SK-N-SH treated with all-trans-retinoic acid at 6 μM for 48 hours (cell line): ENCODE measurements at regions not wholly inside any gene's neighbourhood (a gene's known extent, or its start where the extent isn't known, plus 50 kb on each side); places are given as distances from the start of the nearest gene placed in this dataset.

Experiments
- ATAC-seq: fragments of 200-7000 bp; cut with Tn5 transposase; 3 replicates; pipeline ENCODE4 v1.9.1; 2020; ENCODE audit warnings: mild to moderate bottlenecking, moderate library complexity
- ARNTL ChIP-seq: fragments of 450-650 bp; formaldehyde crosslinking; IDR thresholded peaks from 2 replicates; pipeline ENCODE4 v1.5.0; 2020; ENCODE audit warnings: low read depth, mild to moderate bottlenecking, moderate library complexity, borderline replicate concordance
- BACH2 ChIP-seq: fragments of 250-450 bp; sonication (Bioruptor Pico); IDR thresholded peaks from 2 replicates; pipeline ENCODE4 v1.9.0; 2021; ENCODE audit warnings: mild to moderate bottlenecking, borderline replicate concordance
- CREB5 ChIP-seq: fragments of 250-450 bp; sonication (Bioruptor Pico); IDR thresholded peaks from 2 replicates; pipeline ENCODE4 v1.5.1; 2020; ENCODE audit warnings: low read depth, mild to moderate bottlenecking, moderate library complexity
- CSDC2 ChIP-seq: fragments of 250-450 bp; sonication (Bioruptor Pico); IDR thresholded peaks from 2 replicates; pipeline ENCODE4 v1.5.0; 2020; ENCODE audit warnings: mild to moderate bottlenecking, moderate library complexity
- CSRNP3 ChIP-seq: fragments of 250-450 bp; sonication (Bioruptor Pico); IDR thresholded peaks from 2 replicates; pipeline ENCODE4 v1.5.1; 2021; ENCODE audit warnings: mild to moderate bottlenecking, moderate library complexity
- ESRRG ChIP-seq: fragments of 250-450 bp; sonication (Bioruptor Pico); IDR thresholded peaks from 2 replicates; pipeline ENCODE4 v1.6.1; 2021; ENCODE audit warnings: mild to moderate bottlenecking
- GLIS3 ChIP-seq: fragments of 250-450 bp; sonication (Bioruptor Pico); IDR thresholded peaks from 2 replicates; pipeline ENCODE4 v1.5.0; 2020; ENCODE audit warnings: mild to moderate bottlenecking, moderate library complexity
- ISL1 ChIP-seq: fragments of 250-450 bp; sonication (Bioruptor Pico); IDR thresholded peaks from 2 replicates; pipeline ENCODE4 v2.1.2; 2022; ENCODE audit warnings: mild to moderate bottlenecking, moderate library complexity
- OSR1 ChIP-seq: fragments of 250-450 bp; sonication (Bioruptor Pico); IDR thresholded peaks from 2 replicates; pipeline ENCODE4 v1.8.0; 2022; ENCODE audit warnings: moderate library complexity, mild to moderate bottlenecking, inconsistent platforms
- POU6F1 ChIP-seq: fragments of 250-450 bp; sonication (Bioruptor Pico); IDR thresholded peaks from 2 replicates; pipeline ENCODE4 v1.8.0; 2021; ENCODE audit warnings: low read depth, mild to moderate bottlenecking, moderate library complexity, borderline replicate concordance
- PPARA ChIP-seq: fragments of 250-450 bp; sonication (Bioruptor Pico); IDR thresholded peaks from 2 replicates; pipeline ENCODE4 v1.5.0; 2020; ENCODE audit warnings: mild to moderate bottlenecking, borderline replicate concordance
- RARB ChIP-seq: fragments of 250-450 bp; sonication (Bioruptor Pico); IDR thresholded peaks from 2 replicates; pipeline ENCODE4 v1.8.0; 2021; ENCODE audit warnings: mild to moderate bottlenecking, moderate library complexity
- SNAI2 ChIP-seq: fragments of 250-450 bp; sonication (Bioruptor Pico); IDR thresholded peaks from 2 replicates; pipeline ENCODE4 v1.5.0; 2020; ENCODE audit warnings: mild to moderate bottlenecking, moderate library complexity
- TCF4 ChIP-seq: fragments of 250-450 bp; sonication (Bioruptor Pico); IDR thresholded peaks from 2 replicates; pipeline ENCODE4 v1.8.0; 2021; ENCODE audit warnings: mild to moderate bottlenecking, moderate library complexity, borderline replicate concordance
- TOX ChIP-seq: fragments of 250-450 bp; sonication (Bioruptor Pico); IDR thresholded peaks from 2 replicates; pipeline ENCODE4 v1.8.0; 2021; ENCODE audit warnings: mild to moderate bottlenecking, moderate library complexity, borderline replicate concordance
- TSHZ2 ChIP-seq: fragments of 250-450 bp; sonication (Bioruptor Pico); IDR thresholded peaks from 2 replicates; pipeline ENCODE4 v1.5.0; 2020; ENCODE audit warnings: mild to moderate bottlenecking, moderate library complexity
- ZC3H10 ChIP-seq: fragments of 250-450 bp; sonication (Bioruptor Pico); IDR thresholded peaks from 2 replicates; pipeline ENCODE4 v1.5.1; 2021; ENCODE audit warnings: mild to moderate bottlenecking, moderate library complexity
- ZFP3 ChIP-seq: fragments of 250-450 bp; sonication (Bioruptor Pico); IDR thresholded peaks from 2 replicates; pipeline ENCODE4 v1.5.0; 2020; ENCODE audit warnings: mild to moderate bottlenecking, moderate library complexity
- ZFP30 ChIP-seq: fragments of 450-650 bp; formaldehyde crosslinking; IDR thresholded peaks from 2 replicates; pipeline ENCODE4 v1.5.0; 2022; ENCODE audit warnings: mild to moderate bottlenecking, moderate library complexity
- ZNF565 ChIP-seq: fragments of 450-650 bp; formaldehyde crosslinking; conservative IDR thresholded peaks from 2 replicates; pipeline ENCODE4 v1.5.0; 2020; ENCODE audit warnings: low read depth, mild to moderate bottlenecking, moderate library complexity
- ZNF70 ChIP-seq: fragments of 450-650 bp; formaldehyde crosslinking; IDR thresholded peaks from 2 replicates; pipeline ENCODE4 v1.5.0; 2020; ENCODE audit warnings: mild to moderate bottlenecking, moderate library complexity
- ZNF8 ChIP-seq: fragments of 450-650 bp; formaldehyde crosslinking; IDR thresholded peaks from 2 replicates; pipeline ENCODE4 v1.5.0; 2020; ENCODE audit warnings: mild to moderate bottlenecking, moderate library complexity
- TF ChIP-seq, protein P1 (sequence below): fragments of 250-450 bp; sonication (Bioruptor Pico); IDR thresholded peaks from 2 replicates; pipeline ENCODE4 v1.8.0; 2020; ENCODE audit warnings: mild to moderate bottlenecking, moderate library complexity, borderline replicate concordance

DNA sequence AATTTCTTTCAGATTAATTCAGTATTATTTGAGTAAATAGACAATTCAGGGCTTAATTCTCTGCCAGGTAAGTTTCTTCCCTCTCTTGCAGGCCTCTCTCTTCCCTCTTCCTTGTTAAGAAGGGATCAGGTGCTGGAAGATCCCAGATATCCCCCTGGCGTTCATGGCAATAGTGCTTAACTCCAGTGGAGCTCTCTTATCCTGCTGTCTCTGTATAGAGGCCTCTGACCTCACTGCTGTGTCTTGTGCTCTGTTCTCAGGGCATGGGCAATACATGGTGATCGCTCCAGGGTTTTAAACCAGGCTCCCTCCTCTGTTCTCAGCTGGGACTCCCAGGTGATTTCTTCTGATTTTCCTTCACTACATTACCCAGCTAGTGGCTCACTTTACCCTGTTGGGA lies 226.8 kb downstream of the MC4R start:
- TF ChIP-seq TCF4 (CRISPR knock-in tag) (no peak), ZNF565 (no peak), CREB5 (CRISPR knock-in tag) (no peak), ZFP30 (no peak), TOX (CRISPR knock-in tag) (no peak), BACH2 (CRISPR knock-in tag) (no peak), TSHZ2 (CRISPR knock-in tag) (no peak), ISL1 (CRISPR knock-in tag) (no peak), ZNF70 (no peak), ARNTL (no peak), PPARA (CRISPR knock-in tag) (no peak), OSR1 (CRISPR knock-in tag) (no peak), ZFP3 (no peak), CSDC2 (CRISPR knock-in tag) (no peak), ZC3H10 (no peak), GLIS3 (CRISPR knock-in tag) (no peak), CSRNP3 (CRISPR knock-in tag) (no peak), ESRRG (CRISPR knock-in tag) (no peak), ZNF8 (no peak)
- TF ChIP-seq, protein P1, sequence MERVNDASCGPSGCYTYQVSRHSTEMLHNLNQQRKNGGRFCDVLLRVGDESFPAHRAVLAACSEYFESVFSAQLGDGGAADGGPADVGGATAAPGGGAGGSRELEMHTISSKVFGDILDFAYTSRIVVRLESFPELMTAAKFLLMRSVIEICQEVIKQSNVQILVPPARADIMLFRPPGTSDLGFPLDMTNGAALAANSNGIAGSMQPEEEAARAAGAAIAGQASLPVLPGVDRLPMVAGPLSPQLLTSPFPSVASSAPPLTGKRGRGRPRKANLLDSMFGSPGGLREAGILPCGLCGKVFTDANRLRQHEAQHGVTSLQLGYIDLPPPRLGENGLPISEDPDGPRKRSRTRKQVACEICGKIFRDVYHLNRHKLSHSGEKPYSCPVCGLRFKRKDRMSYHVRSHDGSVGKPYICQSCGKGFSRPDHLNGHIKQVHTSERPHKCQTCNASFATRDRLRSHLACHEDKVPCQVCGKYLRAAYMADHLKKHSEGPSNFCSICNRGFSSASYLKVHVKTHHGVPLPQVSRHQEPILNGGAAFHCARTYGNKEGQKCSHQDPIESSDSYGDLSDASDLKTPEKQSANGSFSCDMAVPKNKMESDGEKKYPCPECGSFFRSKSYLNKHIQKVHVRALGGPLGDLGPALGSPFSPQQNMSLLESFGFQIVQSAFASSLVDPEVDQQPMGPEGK (CRISPR knock-in tag), result no peak
- TF ChIP-seq, all 23 proteins: peak for 0
- ATAC-seq, result no peak

DNA sequence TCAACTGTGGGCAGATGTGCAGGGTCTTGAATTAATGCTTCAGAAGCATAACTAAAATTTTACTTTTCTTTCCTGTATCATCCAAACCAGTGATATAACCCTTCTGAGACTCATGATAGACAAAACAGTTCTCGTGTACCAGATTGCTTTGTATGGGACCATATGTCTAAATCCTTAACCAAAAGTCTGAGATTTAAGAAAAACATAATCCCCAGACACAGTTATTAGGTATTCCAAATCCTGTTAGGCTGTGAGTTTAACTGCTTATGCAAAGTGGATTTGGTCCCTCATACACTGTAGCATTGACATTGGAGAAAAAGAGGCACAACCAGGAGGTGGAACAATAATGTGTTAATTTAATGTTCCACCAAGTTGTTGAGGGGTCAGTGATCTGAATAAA lies 235.0 kb downstream of the PMAIP1 start:
- no peak for TF ChIP-seq CSDC2 (CRISPR knock-in tag)
- TF ChIP-seq GLIS3 (CRISPR knock-in tag), result no peak
- no peak for TF ChIP-seq ISL1 (CRISPR knock-in tag)
- TF ChIP-seq POU6F1 (CRISPR knock-in tag), result no peak
- no peak for TF ChIP-seq OSR1 (CRISPR knock-in tag)
- TF ChIP-seq, all 23 proteins: peak for 0
- no peak for ATAC-seq

DNA sequence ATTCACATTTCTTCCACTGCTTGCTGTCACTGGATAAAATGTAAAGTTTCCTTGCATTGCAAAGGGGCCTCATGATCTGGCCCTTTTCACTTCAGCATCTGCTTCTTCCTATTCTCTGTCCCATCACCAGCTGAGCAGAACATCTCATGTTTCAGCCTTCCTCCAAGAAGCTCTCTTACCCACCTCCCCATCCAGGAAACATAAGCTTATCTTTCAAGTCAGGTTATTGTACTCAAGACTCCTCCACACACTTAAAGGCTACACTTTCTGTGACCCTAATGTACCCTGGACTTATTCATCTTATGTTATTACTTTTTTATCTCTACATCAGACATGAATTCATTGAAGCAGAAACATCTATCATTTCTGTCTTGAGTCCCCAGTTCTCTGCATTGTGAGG lies 230.5 kb downstream of the PMAIP1 start:
- no peak for ATAC-seq
- no peak for TF ChIP-seq CREB5 (CRISPR knock-in tag)
- no peak for TF ChIP-seq ZFP3
- no peak for TF ChIP-seq ZNF70
- no peak for TF ChIP-seq GLIS3 (CRISPR knock-in tag)
- TF ChIP-seq SNAI2 (CRISPR knock-in tag), result no peak
- TF ChIP-seq ESRRG (CRISPR knock-in tag), result no peak
- TF ChIP-seq BACH2 (CRISPR knock-in tag), result no peak
- TF ChIP-seq, protein P1 (CRISPR knock-in tag), result no peak
- no peak for TF ChIP-seq POU6F1 (CRISPR knock-in tag)
- TF ChIP-seq RARB, result no peak
- no peak for TF ChIP-seq ZC3H10
